Small intestine (tissue), 7 donors: ENCODE measurements at regions not wholly inside any gene's neighbourhood (a gene's known extent, or its start where the extent isn't known, plus 50 kb on each side); places are given as distances from the start of the nearest gene placed in this dataset.
"Not testable (repeated sequence)": the region's sequence is repeated elsewhere in the genome, so short reads cannot be mapped to it uniquely, and the experiment has no call there.

Experiments
- DNase-seq, 2 donors: peaks; one replicate each; pipeline versions ENCODE4 v3.0.0 to v3.0.0-alpha.2; 2013
- FAIRE-seq: peaks from 2 replicates; lab custom pipeline; 2012; peaks lifted over from hg19 to GRCh38; lab: Jason Lieb, UNC
- H3K27ac ChIP-seq, 3 donors: one replicate each; pipeline ENCODE4 v1.5.1; 2013; ENCODE audit warnings: low read length in 2 of 3, mild to moderate bottlenecking in 2 of 3, control low read depth in 1 of 3, inconsistent platforms in 1 of 3, low read depth in 1 of 3, moderate library complexity in 1 of 3
- H3K27me3 ChIP-seq, 3 donors: one replicate each; pipeline ENCODE4 v1.6.1; 2013; ENCODE audit warnings: low read length in 3 of 3, inconsistent platforms in 1 of 3; ENCODE audit not compliant: control insufficient read depth in 3 of 3, insufficient read depth in 3 of 3
- H3K36me3 ChIP-seq, 3 donors: one replicate each; pipeline ENCODE4 v1.6.1; 2013; ENCODE audit warnings: low read length in 3 of 3, inconsistent platforms in 1 of 3, low read depth in 1 of 3, mild to moderate bottlenecking in 1 of 3, moderate library complexity in 1 of 3; ENCODE audit not compliant: control insufficient read depth in 3 of 3, insufficient read depth in 2 of 3
- H3K4me1 ChIP-seq, 3 donors: one replicate each; pipeline ENCODE4 v1.6.1; 2013; ENCODE audit warnings: low read length in 2 of 3, inconsistent platforms in 1 of 3, low read depth in 1 of 3, mild to moderate bottlenecking in 1 of 3, moderate library complexity in 1 of 3; ENCODE audit not compliant: control insufficient read depth in 3 of 3, insufficient read depth in 2 of 3
- H3K4me3 ChIP-seq, 3 donors: one replicate each; pipeline ENCODE4 v1.5.1; 2013; ENCODE audit warnings: low read length in 3 of 3, control low read depth in 1 of 3, inconsistent platforms in 1 of 3, low read depth in 1 of 3, mild to moderate bottlenecking in 1 of 3, moderate library complexity in 1 of 3
- H3K9me3 ChIP-seq, 2 donors: one replicate each; pipeline ENCODE4 v1.6.1; 2013; ENCODE audit warnings: low read depth in 1 of 2, low read length in 1 of 2; ENCODE audit not compliant: control insufficient read depth in 2 of 2, insufficient read depth in 1 of 2
- WGBS, 3 donors: extraction: QIAGEN DNeasy Blood & Tissue Kit; methylation state at CpG; one replicate each; pipeline ENCODE4 v1.1.7; 2013; 5-methylcytosine and 5-hydroxymethylcytosine counted together
- donor health status: healthy with polysubstance abuse.
- donor health status: control.
- donor health status: control.
- donor health status: Bipolar disorder and iron deficiency.
- donor health status: healthy.

GRCh38 chr6:78533426-78533825, 333.9 kb upstream of the IRAK1BP1 start:
- H3K4me1 ChIP-seq, result no peaks in the 10 kb centered on the region
- FAIRE-seq, result no peak
- H3K36me3 ChIP-seq, result no peaks in the 10 kb centered on the region
- H3K27ac ChIP-seq, result no peak overlapping the region
- 67 to 89% (median 86%) methylated on average over 3 of the region's 3 CpGs for WGBS, 3 donors
- H3K9me3 ChIP-seq, result no peaks in the 10 kb centered on the region
- H3K27me3 ChIP-seq, result no peaks in the 10 kb centered on the region
- no peak overlapping the region for H3K4me3 ChIP-seq
- DNase-seq, result no peak

GRCh38 chr6:78533876-78534275, 333.5 kb upstream of the IRAK1BP1 start:
- Histone ChIP-seq H3K4me3 (no peak overlapping the region), H3K27me3 (no peaks in the 10 kb centered on the region), H3K27ac (no peak overlapping the region), H3K4me1 (no peaks in the 10 kb centered on the region), H3K36me3 (no peaks in the 10 kb centered on the region), H3K9me3 (no peaks in the 10 kb centered on the region)
- DNase-seq (no peak), FAIRE-seq (no peak)

- FAIRE-seq, result no peak
- no peaks in the 10 kb centered on the region for H3K36me3 ChIP-seq
- no peak overlapping the region for H3K4me3 ChIP-seq
- H3K27me3 ChIP-seq, result no peaks in the 10 kb centered on the region
- no peak overlapping the region for H3K27ac ChIP-seq
- no peaks in the 10 kb centered on the region for H3K9me3 ChIP-seq
- WGBS, 3 donors, result 68 to 84% (median 71%) methylated on average over 2 of the region's 2 CpGs
- no peaks in the 10 kb centered on the region for H3K4me1 ChIP-seq
- DNase-seq, result no peak
These were observed 329.3 kb upstream of the IRAK1BP1 start for GRCh38 chr6:78538002-78538401.

- H3K4me3 ChIP-seq, FAIRE-seq, H3K9me3 ChIP-seq, H3K36me3 ChIP-seq, H3K27me3 ChIP-seq, DNase-seq, H3K4me1 ChIP-seq, H3K27ac ChIP-seq: not testable (repeated sequence)
- 91 to 93% (median 93%) methylated on average over 3 of the region's 3 CpGs for WGBS, 3 donors
These were observed 319.7 kb upstream of the IRAK1BP1 start for GRCh38 chr6:78547636-78548035.

GRCh38 chr6:78551361-78551760, 316.0 kb upstream of the IRAK1BP1 start:
- H3K4me1 ChIP-seq, result no peaks in the 10 kb centered on the region
- H3K27ac ChIP-seq, result no peak overlapping the region
- no peaks in the 10 kb centered on the region for H3K36me3 ChIP-seq
- H3K4me3 ChIP-seq, result no peak overlapping the region
- DNase-seq (no peak), FAIRE-seq (no peak)
- H3K27me3 ChIP-seq, result no peaks in the 10 kb centered on the region
- 86 to 92% (median 87%) methylated on average over 2 of the region's 2 CpGs for WGBS, 3 donors
- H3K9me3 ChIP-seq, result peaks cover 0 to 10% of the 10 kb centered on the region in 2 donors

GRCh38 chr6:78552435-78552834, 314.9 kb upstream of the IRAK1BP1 start:
- no peaks in the 10 kb centered on the region for H3K36me3 ChIP-seq
- FAIRE-seq (no peak), DNase-seq (no peak)
- no peak overlapping the region for H3K4me3 ChIP-seq
- H3K27me3 ChIP-seq, result no peaks in the 10 kb centered on the region
- no peak overlapping the region for H3K27ac ChIP-seq
- H3K4me1 ChIP-seq, result no peaks in the 10 kb centered on the region
- H3K9me3 ChIP-seq, result peaks cover 0 to 12% of the 10 kb centered on the region in 2 donors
- WGBS, 3 donors, result 85 to 88% (median 86%) methylated on average over 3 of the region's 3 CpGs

- FAIRE-seq, result no peak
- H3K27ac ChIP-seq, result no peak overlapping the region
- WGBS, 3 donors, result 70 to 78% (median 72%) methylated on average over 2 of the region's 2 CpGs
These were observed 313.0 kb upstream of the IRAK1BP1 start for GRCh38 chr6:78554341-78554740.

GRCh38 chr6:78559056-78559455, 308.3 kb upstream of the IRAK1BP1 start:
- Histone ChIP-seq H3K27me3 (no peaks in the 10 kb centered on the region), H3K9me3 (peaks cover 0 to 12% of the 10 kb centered on the region in 2 donors), H3K4me3 (no peak overlapping the region), H3K27ac (no peak overlapping the region), H3K4me1 (no peaks in the 10 kb centered on the region), H3K36me3 (no peaks in the 10 kb centered on the region)
- no peak for FAIRE-seq
- WGBS, 3 donors, result 72 to 85% (median 74%) methylated on average over 3 of the region's 3 CpGs
- no peak for DNase-seq

More at GRCh38 chr6:78554341-78554740, 313.0 kb upstream of the IRAK1BP1 start:
- no peak for DNase-seq
- Histone ChIP-seq H3K27me3 (no peaks in the 10 kb centered on the region), H3K4me3 (no peak overlapping the region), H3K9me3 (peaks cover 0 to 12% of the 10 kb centered on the region in 2 donors), H3K36me3 (no peaks in the 10 kb centered on the region), H3K4me1 (no peaks in the 10 kb centered on the region)

- H3K4me3 ChIP-seq, result no peak overlapping the region
- FAIRE-seq, result no peak
- peaks cover 0 to 5% of the 10 kb centered on the region in 2 donors for H3K9me3 ChIP-seq
- H3K27me3 ChIP-seq, result no peaks in the 10 kb centered on the region
- no peaks in the 10 kb centered on the region for H3K4me1 ChIP-seq
- no peaks in the 10 kb centered on the region for H3K36me3 ChIP-seq
- DNase-seq, result no peak
- no peak overlapping the region for H3K27ac ChIP-seq
These were observed 306.3 kb upstream of the IRAK1BP1 start for GRCh38 chr6:78561015-78561414.
